GM18907 (cell line): ENCODE measurements at regions not wholly inside any gene's neighbourhood (a gene's known extent, or its start where the extent isn't known, plus 50 kb on each side); places are given as distances from the start of the nearest gene placed in this dataset.
"Not testable (repeated sequence)": the region's sequence is repeated elsewhere in the genome, so short reads cannot be mapped to it uniquely, and the experiment has no call there.

ENCODE experiments used
- ATAC-seq: cut with Tn5 transposase; IDR thresholded peaks from one replicate; pipeline ENCODE4 v1.9.1; 2021; ENCODE audit warnings: mild to moderate bottlenecking, moderate library complexity; ENCODE audit not compliant: unreplicated experiment

DNA sequence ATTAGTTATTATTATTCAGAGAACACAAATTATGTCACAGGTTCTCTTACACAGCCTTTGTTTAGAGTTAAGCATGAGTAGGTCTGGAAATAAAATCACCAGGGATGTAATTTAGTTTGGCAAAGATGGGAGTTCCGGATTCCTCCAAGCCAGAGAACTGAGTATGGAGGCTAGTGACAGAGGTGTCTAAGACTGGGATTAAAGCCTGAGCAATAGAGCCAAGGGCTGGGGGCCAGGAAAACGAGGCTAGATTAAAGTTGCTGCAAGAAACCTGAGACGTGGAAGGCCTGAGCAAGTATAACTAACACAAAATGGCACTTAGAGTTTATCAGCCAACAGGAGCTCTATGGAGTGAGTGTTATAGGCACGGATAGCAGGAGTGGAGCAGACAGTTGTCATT, 381.6 kb downstream of the SRGAP2C start:
- no peak for ATAC-seq

GRCh38 chr1:121569428-121569827, 384.7 kb downstream of the SRGAP2C start:
- no peak for ATAC-seq

- ATAC-seq = not testable (repeated sequence)
Observed at GRCh38 chr1:121573881-121574504, 389.2 kb downstream of the SRGAP2C start.

GRCh38 chr1:121574505-121574899, 389.7 kb downstream of the SRGAP2C start:
- not testable (repeated sequence) for ATAC-seq

- not testable (repeated sequence) for ATAC-seq
Observed at GRCh38 chr1:121582898-121583297, 398.1 kb downstream of the SRGAP2C start.

GRCh38 chr1:121586369-121587229, 401.8 kb downstream of the SRGAP2C start:
- ATAC-seq = no peak

DNA sequence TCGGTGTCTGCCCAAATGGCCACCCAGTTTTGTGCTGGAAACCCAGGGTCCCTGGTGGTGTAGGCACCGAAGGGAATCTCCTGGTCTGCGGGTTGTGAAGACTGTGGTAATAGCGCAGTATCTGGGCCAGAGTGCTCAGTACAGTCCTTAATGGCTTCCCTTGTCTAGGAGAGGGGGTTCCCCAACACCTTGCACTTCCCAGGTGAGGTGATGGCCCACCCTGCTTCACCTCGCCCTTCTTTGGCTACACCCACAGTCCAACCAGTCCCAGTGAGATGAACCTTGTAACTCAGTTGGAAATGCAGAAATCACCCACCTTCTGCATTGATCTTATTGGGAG, 402.4 kb downstream of the SRGAP2C start:
- no peak for ATAC-seq

DNA sequence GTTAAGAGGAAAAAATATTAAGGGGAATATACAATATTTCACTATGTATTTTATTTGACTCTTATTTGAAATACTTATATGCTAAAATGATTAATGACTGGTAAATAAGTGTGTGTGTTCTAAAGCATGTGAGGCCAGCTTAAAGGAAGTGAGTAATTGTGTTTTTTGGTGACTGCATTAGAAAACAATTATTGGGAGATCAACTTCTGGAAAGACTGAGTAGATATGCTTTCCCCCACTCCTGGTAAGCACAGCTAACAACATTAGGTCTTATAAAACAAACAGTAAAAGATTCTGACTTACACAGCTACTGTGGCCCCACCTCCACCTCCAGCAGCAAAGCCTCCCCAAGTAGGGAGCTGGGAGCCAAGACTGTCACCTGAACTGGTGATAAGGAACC, 403.0 kb downstream of the SRGAP2C start:
- ATAC-seq = no peak

GRCh38 chr1:121594096-121594495, 409.3 kb downstream of the SRGAP2C start:
- no peak for ATAC-seq

- no peak for ATAC-seq
Observed at GRCh38 chr1:121595089-121595488, 410.3 kb downstream of the SRGAP2C start.

DNA sequence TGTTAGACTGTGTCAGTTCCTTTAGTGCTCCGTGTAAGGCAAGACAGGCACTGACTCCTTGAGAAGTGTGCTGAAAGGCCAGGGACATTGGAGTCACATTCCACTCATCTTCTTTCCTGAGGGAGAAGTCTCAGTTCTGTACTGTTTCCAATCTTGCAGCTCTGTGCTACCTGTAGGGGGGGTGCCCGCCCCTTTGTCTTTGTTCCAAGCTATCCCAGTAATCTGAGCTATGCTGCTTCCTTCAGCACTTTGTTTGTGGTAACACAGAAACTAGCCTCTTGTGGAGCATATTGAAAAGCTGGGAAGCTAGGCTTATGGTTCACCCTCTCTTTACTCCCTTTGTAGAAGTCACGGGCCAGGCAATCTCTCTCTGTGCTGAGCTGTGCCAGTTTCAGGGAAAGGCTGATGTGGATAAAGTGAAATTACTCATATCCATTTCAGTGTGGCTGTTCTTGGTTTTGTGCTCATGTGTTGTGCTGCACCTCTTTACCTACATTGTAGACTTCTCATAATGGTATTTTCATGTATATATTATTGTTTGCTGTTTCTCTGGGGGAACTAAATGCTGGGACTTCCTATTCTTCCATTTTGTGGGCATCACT, 420.2 kb downstream of the SRGAP2C start:
- not testable (repeated sequence) for ATAC-seq

- ATAC-seq = not testable (repeated sequence)
Observed at GRCh38 chr1:121607499-121607898, 422.7 kb downstream of the SRGAP2C start.
